WTC11 (cell line): ENCODE measurements at regions not wholly inside any gene's neighbourhood (a gene's known extent, or its start where the extent isn't known, plus 50 kb on each side); places are given as distances from the start of the nearest gene placed in this dataset.

Experiments used
- ATAC-seq: fragments of 200-7000 bp; cut with Tn5 transposase; 2 replicates; pipeline ENCODE4 v1.10.0; 2021; ENCODE audit warnings: mild to moderate bottlenecking, moderate library complexity
- CTCF ChIA-PET: fragments of 300-600 bp; sonication (Branson Sonifier 250); formaldehyde crosslinking; loops from one replicate; lab custom pipeline; 2021; ENCODE audit warnings: antibody characterized with exemption; lab: Charles Lee
- POLR2A ChIA-PET: fragments of 350-600 bp; sonication (Branson Sonifier 250); formaldehyde crosslinking; loops from one replicate; lab custom pipeline; 2021; ENCODE audit warnings: antibody characterized with exemption; lab: Charles Lee
- DNase-seq: peaks from one replicate; pipeline ENCODE4 v3.0.0; 2021; ENCODE audit warnings: low spot score
- H3K27ac Mint-ChIP-seq: 2 replicates; pipeline ENCODE4 v1.8.0; 2021; ENCODE audit warnings: mixed read lengths
- H3K27me3 Mint-ChIP-seq: 2 replicates; pipeline ENCODE4 v1.8.0; 2021; ENCODE audit warnings: low read depth, mild to moderate bottlenecking, moderate library complexity, mixed read lengths
- H3K36me3 Mint-ChIP-seq: 2 replicates; pipeline ENCODE4 v1.8.0; 2021; ENCODE audit warnings: mixed read lengths
- H3K4me1 Mint-ChIP-seq: 2 replicates; pipeline ENCODE4 v1.8.0; 2022; ENCODE audit warnings: mixed read lengths
- H3K4me3 Mint-ChIP-seq: 2 replicates; pipeline ENCODE4 v1.8.0; 2021; ENCODE audit warnings: mild to moderate bottlenecking, moderate library complexity, mixed read lengths
- H3K9me3 Mint-ChIP-seq: 2 replicates; pipeline ENCODE4 v1.8.0; 2021; ENCODE audit warnings: mixed read lengths
- AR ChIP-seq: fragments of 250-450 bp; sonication (Bioruptor Pico); IDR thresholded peaks from 2 replicates; pipeline ENCODE4 v1.9.0; 2021; ENCODE audit warnings: mild to moderate bottlenecking
- CREB1 ChIP-seq: sonication (generic); formaldehyde crosslinking; IDR thresholded peaks from 2 replicates; pipeline ENCODE4 v1.8.0; 2023; ENCODE audit warnings: mild to moderate bottlenecking, missing genetic modification reagents
- IRF2 ChIP-seq: sonication (generic); formaldehyde crosslinking; IDR thresholded peaks from 2 replicates; pipeline ENCODE4 v1.8.0; 2022; ENCODE audit warnings: low read depth, missing genetic modification reagents, borderline replicate concordance
- MLX ChIP-seq: sonication (generic); formaldehyde crosslinking; IDR thresholded peaks from 2 replicates; pipeline ENCODE4 v1.8.1; 2023; ENCODE audit warnings: mild to moderate bottlenecking, missing genetic modification reagents, moderate library complexity
- NFATC4 ChIP-seq: fragments of 250-450 bp; sonication (Bioruptor Pico); IDR thresholded peaks from 2 replicates; pipeline ENCODE4 v1.9.0; 2021; ENCODE audit warnings: mild to moderate bottlenecking
- NFYB ChIP-seq: sonication (generic); formaldehyde crosslinking; conservative IDR thresholded peaks from 2 replicates; pipeline ENCODE4 v1.8.0; 2022; ENCODE audit warnings: low read depth, missing genetic modification reagents
- PRRX2 ChIP-seq: fragments of 250-450 bp; sonication (Bioruptor Pico); IDR thresholded peaks from 2 replicates; pipeline ENCODE4 v1.8.0; 2021; ENCODE audit warnings: mild to moderate bottlenecking
- SMAD4 ChIP-seq: sonication (generic); formaldehyde crosslinking; IDR thresholded peaks from 2 replicates; pipeline ENCODE4 v1.8.0; 2022; ENCODE audit warnings: mild to moderate bottlenecking, missing genetic modification reagents
- USF1 ChIP-seq: sonication (generic); formaldehyde crosslinking; IDR thresholded peaks from 2 replicates; pipeline ENCODE4 v1.8.0; 2022; ENCODE audit warnings: mild to moderate bottlenecking, missing genetic modification reagents
- ZNF138 ChIP-seq: sonication (generic); formaldehyde crosslinking; conservative IDR thresholded peaks from 2 replicates; pipeline ENCODE4 v1.8.1; 2022; ENCODE audit warnings: mild to moderate bottlenecking, moderate library complexity, missing genetic modification reagents
- ZNF396 ChIP-seq: fragments of 250-450 bp; sonication (Bioruptor Pico); IDR thresholded peaks from 2 replicates; pipeline ENCODE4 v1.8.0; 2021; ENCODE audit warnings: mild to moderate bottlenecking, moderate library complexity, borderline replicate concordance
- ZNF425 ChIP-seq: fragments of 250-450 bp; sonication (Bioruptor Pico); conservative IDR thresholded peaks from 2 replicates; pipeline ENCODE4 v1.9.0; 2021; ENCODE audit warnings: mild to moderate bottlenecking
- ZNF512 ChIP-seq: sonication (generic); formaldehyde crosslinking; IDR thresholded peaks from 2 replicates; pipeline ENCODE4 v1.8.1; 2022; ENCODE audit warnings: missing genetic modification reagents, borderline replicate concordance

GRCh38 chr22:27378311-27378800, 423.2 kb downstream of the MN1 start:
- TF ChIP-seq ZNF396 (CRISPR knock-in tag): no peak
- TF ChIP-seq NFATC4 (CRISPR knock-in tag): no peak
- no peak for TF ChIP-seq ZNF138 (CRISPR knock-in tag)
- TF ChIP-seq IRF2: no peak
- TF ChIP-seq MLX (CRISPR knock-in tag): no peak
- no peak for TF ChIP-seq PRRX2 (CRISPR knock-in tag)
- Mint-ChIP-seq H3K4me3 (no peak overlapping the region), H3K9me3 (peaks cover 4% of the 10 kb centered on the region; the same call in 1 of the 2 replicates), H3K4me1 (peaks cover 21% of the 10 kb centered on the region), H3K27me3 (no peaks in the 10 kb centered on the region), H3K27ac (no peak overlapping the region), H3K36me3 (no peaks in the 10 kb centered on the region)
- ChIA-PET POLR2A (no interaction called here), CTCF (no interaction called here)
- DNase-seq (no peak), ATAC-seq (no peak)

- Mint-ChIP-seq H3K27ac (no peak overlapping the region), H3K9me3 (peaks cover 4% of the 10 kb centered on the region; the same call in 1 of the 2 replicates)
- ATAC-seq: no peak
- CTCF ChIA-PET: no interaction called here
- no peak for DNase-seq
- TF ChIP-seq NFYB (CRISPR knock-in tag) (no peak), ZNF512 (CRISPR knock-in tag) (no peak), AR (CRISPR knock-in tag) (no peak), USF1 (CRISPR knock-in tag) (no peak)
- TF ChIP-seq, all 79 proteins: peak for 0
- Mint-ChIP-seq H3K4me1 (peaks cover 16% of the 10 kb centered on the region), H3K4me3 (no peak overlapping the region), H3K27me3 (no peaks in the 10 kb centered on the region), H3K36me3 (no peaks in the 10 kb centered on the region)
- POLR2A ChIA-PET: no interaction called here
Measured at GRCh38 chr22:27378995-27379394, 422.6 kb downstream of the MN1 start.

- Mint-ChIP-seq H3K4me1 (peaks cover 16% of the 10 kb centered on the region), H3K9me3 (no peaks in the 10 kb centered on the region), H3K36me3 (no peaks in the 10 kb centered on the region), H3K4me3 (no peak overlapping the region), H3K27me3 (no peaks in the 10 kb centered on the region), H3K27ac (no peak overlapping the region)
- ATAC-seq (no peak), DNase-seq (no peak)
- ChIA-PET POLR2A (no interaction called here), CTCF (no interaction called here)
- TF ChIP-seq SMAD4 (CRISPR knock-in tag): no peak
- TF ChIP-seq USF1 (CRISPR knock-in tag): no peak
- TF ChIP-seq ZNF425 (CRISPR knock-in tag): no peak
- TF ChIP-seq CREB1 (CRISPR knock-in tag): no peak
Measured at GRCh38 chr22:27380855-27381254, 420.7 kb downstream of the MN1 start.
